HG03064 (cell line): ENCODE measurements at regions not wholly inside any gene's neighbourhood (a gene's known extent, or its start where the extent isn't known, plus 50 kb on each side); places are given as distances from the start of the nearest gene placed in this dataset.

Source experiments
- ATAC-seq: cut with Tn5 transposase; IDR thresholded peaks from one replicate; pipeline ENCODE4 v1.9.1; 2021; ENCODE audit warnings: low read depth; ENCODE audit not compliant: unreplicated experiment

GRCh38 chr3:18888370-18888769 lies 259.9 kb upstream of the KCNH8 start:
- ATAC-seq, result no peak

- no peak for ATAC-seq
Observed at GRCh38 chr3:18886331-18886730, 262.0 kb upstream of the KCNH8 start.

GRCh38 chr3:18885612-18886011 lies 262.7 kb upstream of the KCNH8 start:
- no peak for ATAC-seq

GRCh38 chr3:18883571-18883970 lies 264.7 kb upstream of the KCNH8 start:
- no peak for ATAC-seq

- ATAC-seq, result no peak
Observed at GRCh38 chr3:18880691-18881090, 267.6 kb upstream of the KCNH8 start.

GRCh38 chr3:18872466-18872865 lies 275.8 kb upstream of the KCNH8 start:
- ATAC-seq, result no peak

GRCh38 chr3:18870642-18871041 lies 277.7 kb upstream of the KCNH8 start:
- no peak for ATAC-seq

- ATAC-seq, result no peak
Observed at GRCh38 chr3:18870074-18870640, 278.2 kb upstream of the KCNH8 start.

GRCh38 chr3:18868911-18869689 lies 279.2 kb upstream of the KCNH8 start:
- no peak for ATAC-seq

GRCh38 chr3:18866899-18867298 lies 281.4 kb upstream of the KCNH8 start:
- no peak for ATAC-seq

GRCh38 chr3:18864933-18865731 lies 283.2 kb upstream of the KCNH8 start:
- no peak for ATAC-seq

GRCh38 chr3:18862077-18862476 lies 286.2 kb upstream of the KCNH8 start:
- ATAC-seq, result no peak

GRCh38 chr3:18861137-18861536 lies 287.2 kb upstream of the KCNH8 start:
- ATAC-seq, result no peak

- ATAC-seq, result no peak
Observed at GRCh38 chr3:18853269-18853668, 295.0 kb upstream of the KCNH8 start.

- ATAC-seq, result no peak
Observed at GRCh38 chr3:18847583-18848197, 300.6 kb upstream of the KCNH8 start.

- no peak for ATAC-seq
Observed at GRCh38 chr3:18843983-18844382, 304.3 kb upstream of the KCNH8 start.

GRCh38 chr3:18843188-18843587 lies 305.1 kb upstream of the KCNH8 start:
- ATAC-seq, result no peak

GRCh38 chr3:18841422-18842343 lies 306.6 kb upstream of the KCNH8 start:
- no peak for ATAC-seq

- ATAC-seq, result no peak
Observed at GRCh38 chr3:18840535-18841137, 307.7 kb upstream of the KCNH8 start.

GRCh38 chr3:18838758-18839157 lies 309.6 kb upstream of the KCNH8 start:
- ATAC-seq, result no peak
